GM12878 (cell line): ENCODE measurements at regions not wholly inside any gene's neighbourhood (a gene's known extent, or its start where the extent isn't known, plus 50 kb on each side); places are given as distances from the start of the nearest gene placed in this dataset.

ENCODE experiments used
- ATAC-seq: fragments of 200-7000 bp; cut with Tn5 transposase; 3 replicates; pipeline ENCODE4 v1.9.1; 2020; ENCODE audit warnings: mild to moderate bottlenecking, moderate library complexity
- BruUV-seq: library from RNA; stranded (reverse); fragments of 400-500 nt; replicated peaks from 2 replicates; lab custom pipeline; 2021; lab: Mats Ljungman, UMichigan
- CTCF ChIA-PET: fragments of 300-600 bp; sonication (Branson Sonifier 250); formaldehyde crosslinking; extraction: SDS; loops from one replicate; lab custom pipeline; 2021; ENCODE audit warnings: inconsistent platforms; lab: Yijun Ruan, JAX
- POLR2A ChIA-PET: fragments of 350-600 bp; formaldehyde crosslinking; extraction: SDS; loops from one replicate; lab custom pipeline; 2021; ENCODE audit warnings: inconsistent platforms; lab: Charles Lee
- RAD21 ChIA-PET: fragments of 300-600 bp; sonication (Branson Sonifier 250); formaldehyde crosslinking; loops from one replicate; lab custom pipeline; 2023; ENCODE audit warnings: antibody characterized with exemption; ENCODE audit not compliant: unreplicated experiment; lab: Charles Lee
- SMC1A ChIA-PET: fragments of 300-600 bp; sonication (Branson Sonifier 250); formaldehyde crosslinking; loops from one replicate; lab custom pipeline; 2023; ENCODE audit not compliant: unreplicated experiment, uncharacterized antibody; lab: Charles Lee
- DNase-seq: peaks from one replicate; pipeline ENCODE4 v3.0.0-alpha.2; 2011; ENCODE audit warnings: low read depth, low spot score
- FAIRE-seq: peaks from 3 replicates; lab custom pipeline; 2011; peaks lifted over from hg19 to GRCh38; lab: Jason Lieb, UNC
- H2AFZ ChIP-seq: 2 replicates; pipeline ENCODE4 v1.6.0; 2011; ENCODE audit warnings: low read depth, low read length, control low read depth; ENCODE audit not compliant: control insufficient read depth
- H3K27ac ChIP-seq: 2 replicates; pipeline ENCODE4 v1.5.1; 2011; ENCODE audit warnings: control low read depth; ENCODE audit not compliant: control insufficient read depth, insufficient read depth
- H3K27me3 ChIP-seq, 2 experiments: replicated peaks in 1 of 2; 2 replicates each; pipeline versions ENCODE4 v1.6.0 to v1.6.1; 2011; ENCODE audit warnings: low read length in 1 of 2; ENCODE audit not compliant: control insufficient read depth in 2 of 2, insufficient read depth in 2 of 2
- H3K36me3 ChIP-seq, 2 experiments: 2 replicates each; pipeline ENCODE4 v1.5.1; 2011; ENCODE audit warnings: low read length in 1 of 2; ENCODE audit not compliant: control insufficient read depth in 2 of 2, insufficient read depth in 2 of 2
- H3K4me1 ChIP-seq: 2 replicates; pipeline ENCODE4 v1.6.1; 2011; ENCODE audit warnings: mild to moderate bottlenecking, low read length, moderate library complexity, mixed read lengths; ENCODE audit not compliant: control insufficient read depth, insufficient read depth
- H3K4me2 ChIP-seq: 2 replicates; pipeline ENCODE4 v1.6.0; 2011; ENCODE audit warnings: control low read depth; ENCODE audit not compliant: control insufficient read depth, insufficient read depth
- H3K4me3 ChIP-seq: fragments of 200-600 bp; sonication (generic); 2 replicates; pipeline ENCODE4 v1.5.1; 2016
- H3K79me2 ChIP-seq: 2 replicates; pipeline ENCODE4 v1.6.0; 2011; ENCODE audit warnings: low read length; ENCODE audit not compliant: control insufficient read depth, insufficient read depth
- H3K9ac ChIP-seq: 2 replicates; pipeline ENCODE4 v1.8.0; 2011; ENCODE audit warnings: low read length, control low read depth, mixed read lengths; ENCODE audit not compliant: control insufficient read depth, insufficient read depth
- H3K9me3 ChIP-seq: replicated peaks from 3 replicates; pipeline ENCODE4 v1.5.1; 2011; ENCODE audit warnings: mild to moderate bottlenecking, low read length; ENCODE audit not compliant: control insufficient read depth, insufficient read depth
- H4K20me1 ChIP-seq: 2 replicates; pipeline ENCODE4 v1.6.0; 2011; ENCODE audit not compliant: control insufficient read depth, insufficient read depth
- BCL11A ChIP-seq: IDR thresholded peaks from 2 replicates; pipeline ENCODE4 v1.6.1; 2011; ENCODE audit warnings: low read depth, low read length
- BMI1 ChIP-seq: fragments of 450-650 bp; IDR thresholded peaks from 2 replicates; pipeline ENCODE4 v1.6.1; 2016; ENCODE audit warnings: mild to moderate bottlenecking, moderate library complexity, borderline replicate concordance
- EP300 ChIP-seq, 2 experiments: fragments of 150-350 bp in 1 of 2; IDR thresholded peaks; 2 replicates each; pipeline ENCODE4 v1.6.1; 2011 to 2012; ENCODE audit warnings: low read depth in 2 of 2, low read length in 2 of 2, borderline replicate concordance in 1 of 2, improper control_type of control experiment in 1 of 2, inconsistent platforms in 1 of 2; ENCODE audit not compliant: control insufficient read depth in 1 of 2
- ESRRA ChIP-seq: IDR thresholded peaks from 2 replicates; pipeline ENCODE4 v1.6.1; 2012; ENCODE audit warnings: mild to moderate bottlenecking, low read length, improper control_type of control experiment
- IRF4 ChIP-seq: IDR thresholded peaks from 2 replicates; pipeline ENCODE4 v1.6.1; 2011; ENCODE audit warnings: low read depth, low read length
- MAX ChIP-seq: IDR thresholded peaks from 2 replicates; pipeline ENCODE4 v1.6.1; 2012; ENCODE audit warnings: low read depth, low read length, improper control_type of control experiment
- RB1 ChIP-seq: fragments of 450-650 bp; formaldehyde crosslinking; IDR thresholded peaks from 2 replicates; pipeline ENCODE4 v1.6.1; 2017; ENCODE audit warnings: mild to moderate bottlenecking, borderline replicate concordance
- RELA ChIP-seq: fragments of 450-650 bp; IDR thresholded peaks from 2 replicates; pipeline ENCODE4 v1.8.0; 2014; ENCODE audit warnings: borderline replicate concordance; ENCODE audit not compliant: partially characterized antibody
- RFX5 ChIP-seq: IDR thresholded peaks from 2 replicates; pipeline ENCODE4 v1.6.1; 2011; ENCODE audit warnings: low read depth, low read length, improper control_type of control experiment
- RUNX3 ChIP-seq: IDR thresholded peaks from 2 replicates; pipeline ENCODE4 v1.6.1; 2012; ENCODE audit warnings: low read length, inconsistent platforms
- SMAD5 ChIP-seq: IDR thresholded peaks from 2 replicates; pipeline ENCODE4 v1.6.1; 2016; ENCODE audit warnings: antibody characterized with exemption, low read depth
- USF1 ChIP-seq: IDR thresholded peaks from 2 replicates; pipeline ENCODE4 v1.6.1; 2011; ENCODE audit warnings: borderline replicate concordance, low read depth, mild to moderate bottlenecking, moderate library complexity, mixed read lengths, low read length; ENCODE audit not compliant: insufficient read depth; ENCODE audit errors: extremely low read length
- WRNIP1 ChIP-seq: IDR thresholded peaks from 2 replicates; pipeline ENCODE4 v1.6.1; 2011; ENCODE audit warnings: low read depth, low read length, improper control_type of control experiment, borderline replicate concordance
- ZBTB11 ChIP-seq: fragments of 450-650 bp; formaldehyde crosslinking; IDR thresholded peaks from 2 replicates; pipeline ENCODE4 v1.5.0; 2022; ENCODE audit warnings: mild to moderate bottlenecking, missing genetic modification characterization
- ZNF207 ChIP-seq: fragments of 450-650 bp; IDR thresholded peaks from 2 replicates; pipeline ENCODE4 v1.6.1; 2014; ENCODE audit warnings: antibody characterized with exemption, mild to moderate bottlenecking, borderline replicate concordance
- WGBS: methylation state at CpG from one replicate; pipeline ENCODE4 v1.1.6; 2016; ENCODE audit warnings: low lambda C conversion rate; ENCODE audit not compliant: insufficient replicate concordance, insufficient coverage; ENCODE audit errors: missing lambda C conversion rate; 5-methylcytosine and 5-hydroxymethylcytosine counted together
- in situ Hi-C: fragments of 300-500 bp; cut with MboI; formaldehyde crosslinking; loops from 9 replicates; pipeline ENCODE4 v1.14.3; 2018; ENCODE audit warnings: mixed read lengths
- intact Hi-C: fragments of 100-400 bp; cut with micrococcal nuclease; formaldehyde crosslinking; loops from one replicate; pipeline ENCODE4 v1.14.2; 2022; ENCODE audit not compliant: unreplicated experiment

- Histone ChIP-seq H3K36me3 (no peaks in the 10 kb centered on the region), H4K20me1 (no peaks in the 10 kb centered on the region), H3K27me3 (no peaks in the 10 kb centered on the region), H3K4me2 (no peak overlapping the region), H3K9ac (no peak overlapping the region), H3K27ac (no peak overlapping the region), H2AFZ (no peak overlapping the region), H3K9me3 (no peaks in the 10 kb centered on the region)
- ATAC-seq (no peak), DNase-seq (no peak), FAIRE-seq (no peak)
- in situ Hi-C loops, result no loop called here
- ChIA-PET CTCF (no interaction called here), RAD21 (no interaction called here), SMC1A (no interaction called here)
- 75% methylated on average over 6 of the region's 6 CpGs for WGBS
- no TSS peak for BruUV-seq
- intact Hi-C loops, result no loop called here
- TF ChIP-seq BCL11A (no peak), ESRRA (no peak), EP300 (IDR thresholded peaks at IDR 0.05; ENCODE audit: borderline replicate concordance in 1 of 2, control insufficient read depth in 1 of 2, low read depth in 2 of 2, low read length in 2 of 2) (no peak), ZNF207 (no peak), IRF4 (no peak), RB1 (no peak), SMAD5 (no peak), RELA (no peak), BMI1 (no peak), RFX5 (no peak), WRNIP1 (no peak), MAX (no peak), USF1 (no peak), RUNX3 (no peak), ZBTB11 (CRISPR knock-in tag) (no peak)
- TF ChIP-seq, all 136 proteins: peak for 0
- POLR2A ChIA-PET, result no interaction called here
- Histone ChIP-seq H3K79me2 (no peaks in the 10 kb centered on the region), H3K4me1 (no peaks in the 10 kb centered on the region), H3K4me3 (no peak overlapping the region)
These were observed 325.3 kb downstream of the SOX9 start for GRCh38 chr17:72446118-72446517.
